ENCODE measurements at regions not wholly inside any gene's neighbourhood (a gene's known extent, or its start where the extent isn't known, plus 50 kb on each side); places are given as distances from the start of the nearest gene placed in this dataset.

GRCh38 chr9:106025453-106025852, 331.1 kb downstream of the TMEM38B start:
- TF ChIP-seq SIN3A (IDR thresholded peaks at IDR 0.05; ENCODE audit: borderline replicate concordance, insufficient read depth, low read length), result no peak
- TF ChIP-seq POLR2AphosphoS5 (IDR thresholded peaks at IDR 0.05; ENCODE audit: low read depth, low read length), result no peak
- TF ChIP-seq FOXP2 (optimal IDR thresholded peaks at IDR 0.05; ENCODE audit: borderline replicate concordance, extremely low read depth, extremely low read length, insufficient read depth), result no peak
- no peak for TF ChIP-seq TAF1 (IDR thresholded peaks at IDR 0.05; ENCODE audit: borderline replicate concordance, insufficient read depth, low read length)
- TF ChIP-seq REST (IDR thresholded peaks at IDR 0.05; ENCODE audit: insufficient read depth in 1 of 2, low read depth in 2 of 2, low read length in 2 of 2), result no peak

GRCh38 chr9:106032978-106033377, 338.6 kb downstream of the TMEM38B start:
- TF ChIP-seq FOXP2 (optimal IDR thresholded peaks at IDR 0.05; ENCODE audit: borderline replicate concordance, extremely low read depth, extremely low read length, insufficient read depth) (no peak), SIN3A (IDR thresholded peaks at IDR 0.05; ENCODE audit: borderline replicate concordance, insufficient read depth, low read length) (no peak), POLR2AphosphoS5 (IDR thresholded peaks at IDR 0.05; ENCODE audit: low read depth, low read length) (no peak)

GRCh38 chr9:106035806-106036205, 341.5 kb downstream of the TMEM38B start:
- TF ChIP-seq SIN3A (IDR thresholded peaks at IDR 0.05; ENCODE audit: borderline replicate concordance, insufficient read depth, low read length) (no peak), TAF1 (IDR thresholded peaks at IDR 0.05; ENCODE audit: borderline replicate concordance, insufficient read depth, low read length) (no peak), FOXP2 (optimal IDR thresholded peaks at IDR 0.05; ENCODE audit: borderline replicate concordance, extremely low read depth, extremely low read length, insufficient read depth) (no peak), REST (IDR thresholded peaks at IDR 0.05; ENCODE audit: insufficient read depth in 1 of 2, low read depth in 2 of 2, low read length in 2 of 2) (no peak), POLR2AphosphoS5 (IDR thresholded peaks at IDR 0.05; ENCODE audit: low read depth, low read length) (no peak)

GRCh38 chr9:106038266-106039001, 344.1 kb downstream of the TMEM38B start:
- TF ChIP-seq SIN3A (IDR thresholded peaks at IDR 0.05; ENCODE audit: borderline replicate concordance, insufficient read depth, low read length) (no peak), FOXP2 (optimal IDR thresholded peaks at IDR 0.05; ENCODE audit: borderline replicate concordance, extremely low read depth, extremely low read length, insufficient read depth) (no peak), POLR2AphosphoS5 (IDR thresholded peaks at IDR 0.05; ENCODE audit: low read depth, low read length) (no peak), REST (IDR thresholded peaks at IDR 0.05; ENCODE audit: insufficient read depth in 1 of 2, low read depth in 2 of 2, low read length in 2 of 2) (no peak), TAF1 (IDR thresholded peaks at IDR 0.05; ENCODE audit: borderline replicate concordance, insufficient read depth, low read length) (no peak)

- no peak for TF ChIP-seq POLR2AphosphoS5 (IDR thresholded peaks at IDR 0.05; ENCODE audit: low read depth, low read length)
- TF ChIP-seq FOXP2 (optimal IDR thresholded peaks at IDR 0.05; ENCODE audit: borderline replicate concordance, extremely low read depth, extremely low read length, insufficient read depth), result no peak
These were observed 345.0 kb downstream of the TMEM38B start for GRCh38 chr9:106039151-106039935.

- TF ChIP-seq POLR2AphosphoS5 (IDR thresholded peaks at IDR 0.05; ENCODE audit: low read depth, low read length), result no peak
These were observed 357.2 kb downstream of the TMEM38B start for GRCh38 chr9:106051545-106051944.

Measured in PFSK-1 (cell line).